ENCODE measurements at regions not wholly inside any gene's neighbourhood (a gene's known extent, or its start where the extent isn't known, plus 50 kb on each side); places are given as distances from the start of the nearest gene placed in this dataset.

GRCh38 chr3:68089572-68090011 is 435.2 kb upstream of the SUCLG2 start:
- TF ChIP-seq, protein P1, sequence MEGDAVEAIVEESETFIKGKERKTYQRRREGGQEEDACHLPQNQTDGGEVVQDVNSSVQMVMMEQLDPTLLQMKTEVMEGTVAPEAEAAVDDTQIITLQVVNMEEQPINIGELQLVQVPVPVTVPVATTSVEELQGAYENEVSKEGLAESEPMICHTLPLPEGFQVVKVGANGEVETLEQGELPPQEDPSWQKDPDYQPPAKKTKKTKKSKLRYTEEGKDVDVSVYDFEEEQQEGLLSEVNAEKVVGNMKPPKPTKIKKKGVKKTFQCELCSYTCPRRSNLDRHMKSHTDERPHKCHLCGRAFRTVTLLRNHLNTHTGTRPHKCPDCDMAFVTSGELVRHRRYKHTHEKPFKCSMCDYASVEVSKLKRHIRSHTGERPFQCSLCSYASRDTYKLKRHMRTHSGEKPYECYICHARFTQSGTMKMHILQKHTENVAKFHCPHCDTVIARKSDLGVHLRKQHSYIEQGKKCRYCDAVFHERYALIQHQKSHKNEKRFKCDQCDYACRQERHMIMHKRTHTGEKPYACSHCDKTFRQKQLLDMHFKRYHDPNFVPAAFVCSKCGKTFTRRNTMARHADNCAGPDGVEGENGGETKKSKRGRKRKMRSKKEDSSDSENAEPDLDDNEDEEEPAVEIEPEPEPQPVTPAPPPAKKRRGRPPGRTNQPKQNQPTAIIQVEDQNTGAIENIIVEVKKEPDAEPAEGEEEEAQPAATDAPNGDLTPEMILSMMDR (IDR thresholded peaks at IDR 0.05): no peak
- no peak overlapping the region for H3K4me3 ChIP-seq
- no peaks in the 10 kb centered on the region for H3K36me3 ChIP-seq
- ATAC-seq (no peak), DNase-seq (no peak)
- no peaks in the 10 kb centered on the region for H3K27me3 ChIP-seq (ENCODE audit: low read depth)
- H3K27ac ChIP-seq: no peak overlapping the region
- intact Hi-C loops (cut with DNase I): no loop called here
- H3K4me1 ChIP-seq: no peaks in the 10 kb centered on the region
- no peaks in the 10 kb centered on the region for H3K9me3 ChIP-seq

GRCh38 chr3:68088636-68089035 is 434.2 kb upstream of the SUCLG2 start:
- TF ChIP-seq, protein P1 (IDR thresholded peaks at IDR 0.05): no peak
- ATAC-seq (no peak), DNase-seq (no peak)
- intact Hi-C loops (cut with DNase I): no loop called here
- no peak overlapping the region for H3K27ac ChIP-seq
- no peak overlapping the region for H3K4me3 ChIP-seq
- no peaks in the 10 kb centered on the region for H3K36me3 ChIP-seq
- H3K9me3 ChIP-seq: no peaks in the 10 kb centered on the region
- no peaks in the 10 kb centered on the region for H3K4me1 ChIP-seq
- no peaks in the 10 kb centered on the region for H3K27me3 ChIP-seq (ENCODE audit: low read depth)

- DNase-seq (no peak), ATAC-seq (no peak)
- H3K9me3 ChIP-seq: no peaks in the 10 kb centered on the region
- no peaks in the 10 kb centered on the region for H3K36me3 ChIP-seq
- intact Hi-C loops (cut with DNase I): no loop called here
- no peak overlapping the region for H3K27ac ChIP-seq
- no peaks in the 10 kb centered on the region for H3K4me1 ChIP-seq
- H3K4me3 ChIP-seq: no peak overlapping the region
- H3K27me3 ChIP-seq (ENCODE audit: low read depth): no peaks in the 10 kb centered on the region
- TF ChIP-seq, protein P1 (IDR thresholded peaks at IDR 0.05): no peak
These were observed 433.8 kb upstream of the SUCLG2 start for GRCh38 chr3:68088216-68088615.

DNA sequence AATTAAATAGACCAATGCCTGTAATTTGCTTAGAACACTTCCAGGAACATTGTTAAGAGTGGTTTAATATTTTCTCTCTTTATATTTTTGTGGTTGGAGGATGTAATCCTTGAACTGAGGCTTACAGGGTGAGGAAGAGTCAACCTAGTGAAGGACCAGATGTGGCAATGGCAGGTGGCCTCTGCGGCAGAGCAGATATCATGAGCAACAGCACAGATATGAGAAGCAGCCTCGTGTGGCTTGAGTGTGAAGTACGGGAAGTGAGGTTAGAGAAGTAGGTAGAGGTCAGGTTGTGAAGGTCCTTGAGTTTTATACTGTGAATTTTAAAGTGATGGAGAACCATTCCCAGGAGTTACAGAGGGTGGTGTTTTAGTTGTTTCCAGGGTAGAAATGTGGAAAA is 417.6 kb upstream of the SUCLG2 start:
- intact Hi-C loops (cut with DNase I): no loop called here
- H3K4me3 ChIP-seq: no peak overlapping the region
- H3K27ac ChIP-seq: no peak overlapping the region
- DNase-seq (no peak), ATAC-seq (no peak)
- no peaks in the 10 kb centered on the region for H3K36me3 ChIP-seq
- H3K27me3 ChIP-seq (ENCODE audit: low read depth): no peaks in the 10 kb centered on the region
- peaks cover 11% of the 10 kb centered on the region for H3K9me3 ChIP-seq
- TF ChIP-seq, protein P1 (IDR thresholded peaks at IDR 0.05): no peak
- H3K4me1 ChIP-seq: no peaks in the 10 kb centered on the region

- DNase-seq (no peak), ATAC-seq (no peak)
- H3K9me3 ChIP-seq: peaks cover 11% of the 10 kb centered on the region
- H3K4me1 ChIP-seq: no peaks in the 10 kb centered on the region
- H3K27me3 ChIP-seq (ENCODE audit: low read depth): no peaks in the 10 kb centered on the region
- H3K36me3 ChIP-seq: no peaks in the 10 kb centered on the region
- no peak overlapping the region for H3K4me3 ChIP-seq
- intact Hi-C loops (cut with DNase I): no loop called here
- no peak overlapping the region for H3K27ac ChIP-seq
- TF ChIP-seq, protein P1 (IDR thresholded peaks at IDR 0.05): no peak
These were observed 415.8 kb upstream of the SUCLG2 start for GRCh38 chr3:68070186-68070585.

DNA sequence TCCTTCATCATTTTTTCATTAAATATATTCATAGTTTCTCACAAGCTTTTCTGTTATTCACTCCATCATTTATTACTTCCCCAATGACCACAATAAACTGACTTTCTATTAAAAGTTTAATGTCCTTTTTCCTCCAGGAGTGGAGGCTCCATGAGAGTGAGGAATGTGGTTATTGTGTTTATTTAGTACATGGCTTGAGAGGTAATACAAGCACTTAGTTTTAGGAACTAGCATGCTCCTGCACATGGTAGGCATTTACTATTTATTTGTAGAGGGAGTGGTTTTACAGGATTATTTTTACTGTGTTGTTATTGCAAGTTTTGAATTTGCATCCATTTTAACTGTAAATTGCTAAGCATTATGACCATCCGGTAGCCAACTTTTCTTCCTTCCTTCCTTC is 412.9 kb upstream of the SUCLG2 start:
- Histone ChIP-seq H3K9me3 (peaks cover 11% of the 10 kb centered on the region), H3K36me3 (no peaks in the 10 kb centered on the region), H3K4me1 (no peaks in the 10 kb centered on the region), H3K27me3 (ENCODE audit: low read depth) (no peaks in the 10 kb centered on the region), H3K4me3 (no peak overlapping the region), H3K27ac (no peak overlapping the region)
- TF ChIP-seq, protein P1 (IDR thresholded peaks at IDR 0.05): no peak
- intact Hi-C loops (cut with DNase I): no loop called here
- ATAC-seq (peak; percentile 67), DNase-seq (no peak)

Measured in lower lobe of right lung (tissue), 2 donors.